ENCODE measurements at regions not wholly inside any gene's neighbourhood (a gene's known extent, or its start where the extent isn't known, plus 50 kb on each side); places are given as distances from the start of the nearest gene placed in this dataset.

- DNase-seq (ENCODE audit: low read depth) = no peak
- H3K4me3 ChIP-seq (ENCODE audit: low read depth, low read length) = no peak overlapping the region
- TF ChIP-seq MYC (IDR thresholded peaks at IDR 0.05; ENCODE audit: low read depth, low read length) (no peak), POLR2A (IDR thresholded peaks at IDR 0.05; ENCODE audit: extremely low read depth, insufficient read length) (no peak), CTCF (IDR thresholded peaks at IDR 0.05; ENCODE audit: low read depth, low read length) (no peak), MAX (IDR thresholded peaks at IDR 0.05; ENCODE audit: low read depth, low read length) (no peak)
Measured at GRCh38 chr10:36516281-36516680, 609.1 kb upstream of the ANKRD30A start.

GRCh38 chr10:36515319-36515718 lies 610.1 kb upstream of the ANKRD30A start:
- no peak for DNase-seq (ENCODE audit: low read depth)
- no peak overlapping the region for H3K4me3 ChIP-seq (ENCODE audit: low read depth, low read length)
- TF ChIP-seq CTCF (IDR thresholded peaks at IDR 0.05; ENCODE audit: low read depth, low read length) (no peak), MAX (IDR thresholded peaks at IDR 0.05; ENCODE audit: low read depth, low read length) (no peak), POLR2A (IDR thresholded peaks at IDR 0.05; ENCODE audit: extremely low read depth, insufficient read length) (no peak), MYC (IDR thresholded peaks at IDR 0.05; ENCODE audit: low read depth, low read length) (no peak)

GRCh38 chr10:36507715-36508114 lies 617.7 kb upstream of the ANKRD30A start:
- no peak overlapping the region for H3K4me3 ChIP-seq (ENCODE audit: low read depth, low read length)
- no peak for TF ChIP-seq MAX (IDR thresholded peaks at IDR 0.05; ENCODE audit: low read depth, low read length)
- no peak for TF ChIP-seq CTCF (IDR thresholded peaks at IDR 0.05; ENCODE audit: low read depth, low read length)
- no peak for TF ChIP-seq POLR2A (IDR thresholded peaks at IDR 0.05; ENCODE audit: extremely low read depth, insufficient read length)
- TF ChIP-seq MYC (IDR thresholded peaks at IDR 0.05; ENCODE audit: low read depth, low read length) = no peak
- no peak for DNase-seq (ENCODE audit: low read depth)

GRCh38 chr10:36506697-36507496 lies 618.5 kb upstream of the ANKRD30A start:
- DNase-seq (ENCODE audit: low read depth) = no peak
- TF ChIP-seq POLR2A (IDR thresholded peaks at IDR 0.05; ENCODE audit: extremely low read depth, insufficient read length) = no peak
- no peak for TF ChIP-seq CTCF (IDR thresholded peaks at IDR 0.05; ENCODE audit: low read depth, low read length)
- H3K4me3 ChIP-seq (ENCODE audit: low read depth, low read length) = no peak overlapping the region

GRCh38 chr10:36506261-36506660 lies 619.1 kb upstream of the ANKRD30A start:
- no peak overlapping the region for H3K4me3 ChIP-seq (ENCODE audit: low read depth, low read length)
- DNase-seq (ENCODE audit: low read depth) = no peak
- TF ChIP-seq CTCF (IDR thresholded peaks at IDR 0.05; ENCODE audit: low read depth, low read length) (no peak), POLR2A (IDR thresholded peaks at IDR 0.05; ENCODE audit: extremely low read depth, insufficient read length) (no peak), MAX (IDR thresholded peaks at IDR 0.05; ENCODE audit: low read depth, low read length) (no peak), MYC (IDR thresholded peaks at IDR 0.05; ENCODE audit: low read depth, low read length) (no peak)
